K562 (cell line): ENCODE measurements at regions not wholly inside any gene's neighbourhood (a gene's known extent, or its start where the extent isn't known, plus 50 kb on each side); places are given as distances from the start of the nearest gene placed in this dataset.

Experiments
- CHCHD3 ChIP-seq: fragments of 250-450 bp; sonication (Bioruptor Pico); IDR thresholded peaks from 2 replicates; pipeline ENCODE4 v2.1.2; 2022; ENCODE audit warnings: mild to moderate bottlenecking
- CTCF ChIP-seq, 3 experiments: IDR thresholded peaks in 2 of 3; conservative IDR thresholded peaks in 1 of 3; 2 replicates each; pipeline ENCODE4 v1.5.1; 2011 to 2012; ENCODE audit warnings: low read length in 3 of 3, mild to moderate bottlenecking in 3 of 3, control low read depth in 2 of 3, improper control_type of control experiment in 1 of 3, inconsistent platforms in 1 of 3, low read depth in 1 of 3, mixed read lengths in 1 of 3, moderate library complexity in 1 of 3; ENCODE audit not compliant: insufficient read depth in 2 of 3
- MCM3 ChIP-seq: fragments of 450-650 bp; IDR thresholded peaks from 2 replicates; pipeline ENCODE4 v1.6.1; 2016
- MYNN ChIP-seq, 2 experiments: sonication (generic); formaldehyde crosslinking in 1 of 2; IDR thresholded peaks; 2 replicates each; pipeline versions ENCODE4 v1.5.0 to v1.6.1; 2016 to 2020; ENCODE audit warnings: antibody characterized with exemption in 1 of 2, missing genetic modification reagents in 1 of 2
- TSHZ1 ChIP-seq: fragments of 250-450 bp; sonication (Bioruptor Pico); IDR thresholded peaks from 2 replicates; pipeline ENCODE4 v1.4.0; 2020; ENCODE audit warnings: mild to moderate bottlenecking, moderate library complexity
- ZBED1 ChIP-seq: IDR thresholded peaks from 2 replicates; pipeline ENCODE4 v1.6.1; 2014
- ZNF253 ChIP-seq: fragments of 250-450 bp; sonication (Bioruptor Pico); conservative IDR thresholded peaks from 2 replicates; pipeline ENCODE4 v1.6.1; 2021; ENCODE audit warnings: mild to moderate bottlenecking

- TF ChIP-seq ZNF253 (CRISPR knock-in tag) (no peak), TSHZ1 (CRISPR knock-in tag) (no peak), CHCHD3 (CRISPR knock-in tag) (no peak), MCM3 (no peak), MYNN (IDR thresholded peaks at IDR 0.05) (no peak), MYNN (CRISPR knock-in tag; IDR thresholded peaks at IDR 0.05) (no peak), CTCF (IDR thresholded peaks at IDR 0.05 in 2 of 3, conservative IDR thresholded peaks at IDR 0.05 in 1 of 3; ENCODE audit: insufficient read depth in 2 of 3, low read depth in 1 of 3, low read length in 3 of 3) (no peak), ZBED1 (no peak)
These were observed 118.9 kb upstream of the CCDC54 start for GRCh38 chr3:107258300-107258699.
